Keratinocyte (primary cell): ENCODE measurements at regions not wholly inside any gene's neighbourhood (a gene's known extent, or its start where the extent isn't known, plus 50 kb on each side); places are given as distances from the start of the nearest gene placed in this dataset.

Source experiments
- DNase-seq: peaks from one replicate; pipeline ENCODE4 v3.0.0-alpha.2; 2011; ENCODE audit warnings: low read depth, missing footprints, low spot score
- FAIRE-seq: peaks from 2 replicates; lab custom pipeline; 2011; peaks lifted over from hg19 to GRCh38; lab: Jason Lieb, UNC
- H2AFZ ChIP-seq: 2 replicates; pipeline ENCODE4 v1.6.0; 2012; ENCODE audit warnings: low read length, control low read depth, inconsistent platforms; ENCODE audit not compliant: control insufficient read depth
- H3K27ac ChIP-seq: 2 replicates; pipeline ENCODE4 v1.5.1; 2011; ENCODE audit warnings: low read length; ENCODE audit not compliant: control insufficient read depth, insufficient read depth
- H3K27me3 ChIP-seq: 3 replicates; pipeline ENCODE4 v1.6.0; 2011; ENCODE audit warnings: low read length; ENCODE audit not compliant: control insufficient read depth, insufficient read depth; ENCODE audit errors: extremely low read depth
- H3K36me3 ChIP-seq, 2 experiments: 2 replicates in 1 of 2; 3 replicates in 1 of 2; pipeline ENCODE4 v1.5.1; 2011; ENCODE audit warnings: low read length in 2 of 2, mild to moderate bottlenecking in 1 of 2; ENCODE audit not compliant: control insufficient read depth in 2 of 2, insufficient read depth in 2 of 2; ENCODE audit errors: extremely low read depth in 1 of 2
- H3K4me1 ChIP-seq: 3 replicates; pipeline ENCODE4 v1.5.1; 2011; ENCODE audit warnings: low read length; ENCODE audit not compliant: control insufficient read depth, insufficient read depth; ENCODE audit errors: extremely low read depth
- H3K4me2 ChIP-seq: 3 replicates; pipeline ENCODE4 v1.6.0; 2011; ENCODE audit warnings: low read depth, low read length; ENCODE audit not compliant: control insufficient read depth, insufficient read depth; ENCODE audit errors: extremely low read depth
- H3K4me3 ChIP-seq, 3 experiments: fragments of 200-600 bp in 1 of 3; sonication (generic) in 1 of 3; 2 replicates in 2 of 3; 3 replicates in 1 of 3; pipeline ENCODE4 v1.5.1; 2011 to 2016; ENCODE audit warnings: low read length in 3 of 3, mild to moderate bottlenecking in 3 of 3, control low read depth in 2 of 3, inconsistent platforms in 1 of 3, low read depth in 1 of 3, mixed read lengths in 1 of 3, mixed run types in 1 of 3, moderate library complexity in 1 of 3; ENCODE audit not compliant: control insufficient read depth in 2 of 3, insufficient read depth in 2 of 3; ENCODE audit errors: extremely low read depth in 1 of 3
- H3K79me2 ChIP-seq: 2 replicates; pipeline ENCODE4 v1.6.0; 2012; ENCODE audit warnings: low read length; ENCODE audit not compliant: control insufficient read depth, insufficient read depth
- H3K9ac ChIP-seq: 3 replicates; pipeline ENCODE4 v1.6.0; 2011; ENCODE audit warnings: low read length; ENCODE audit not compliant: control insufficient read depth, insufficient read depth; ENCODE audit errors: extremely low read depth
- H3K9me1 ChIP-seq: 3 replicates; pipeline ENCODE4 v1.6.0; 2011; ENCODE audit warnings: low read length; ENCODE audit not compliant: control insufficient read depth, insufficient read depth; ENCODE audit errors: extremely low read depth
- H3K9me3 ChIP-seq: 2 replicates; pipeline ENCODE4 v1.5.1; 2012; ENCODE audit warnings: low read depth, low read length; ENCODE audit not compliant: control insufficient read depth
- H4K20me1 ChIP-seq: 3 replicates; pipeline ENCODE4 v1.6.0; 2011; ENCODE audit warnings: low read length; ENCODE audit not compliant: control insufficient read depth, insufficient read depth; ENCODE audit errors: extremely low read depth
- CTCF ChIP-seq, 3 experiments: IDR thresholded peaks in 1 of 3; conservative IDR thresholded peaks in 1 of 3; optimal IDR thresholded peaks in 1 of 3; 2 replicates in 2 of 3; 3 replicates in 1 of 3; pipeline versions ENCODE3 to v1.5.1; 2011; ENCODE audit warnings: low read length in 3 of 3, mild to moderate bottlenecking in 3 of 3, moderate library complexity in 2 of 3, control low read depth in 1 of 3, inconsistent platforms in 1 of 3; ENCODE audit not compliant: insufficient read depth in 2 of 3; ENCODE audit errors: extremely low read depth in 1 of 3
- EZH2 ChIP-seq: IDR thresholded peaks from one replicate; pipeline ENCODE4 v1.6.1; 2012; ENCODE audit warnings: inconsistent platforms, mild to moderate bottlenecking, low read length, moderate library complexity
- dilution Hi-C: fragments of 300-500 bp; cut with MboI; formaldehyde crosslinking; loops from one replicate; pipeline ENCODE4 v1.7.0; 2020; ENCODE audit warnings: low sequenced_read_pairs; ENCODE audit not compliant: extremely low pct_ligation_motif_present

GRCh38 chr3:190173426-190173825 is 52.7 kb upstream of the P3H2 start:
- Histone ChIP-seq H3K27ac (peak overlapping the region; percentile 36), H3K4me1 (peaks cover 25% of the 10 kb centered on the region), H3K9me3 (no peaks in the 10 kb centered on the region), H4K20me1 (no peaks in the 10 kb centered on the region), H3K36me3 (no peaks in the 10 kb centered on the region), H3K9me1 (no peaks in the 10 kb centered on the region), H2AFZ (no peak overlapping the region), H3K27me3 (no peaks in the 10 kb centered on the region), H3K79me2 (no peaks in the 10 kb centered on the region), H3K4me3 (no peak overlapping the region), H3K9ac (no peak overlapping the region), H3K4me2 (no peak overlapping the region)
- TF ChIP-seq EZH2 (no peak), CTCF (optimal IDR thresholded peaks at IDR 0.05 in 1 of 3, IDR thresholded peaks at IDR 0.05 in 1 of 3, conservative IDR thresholded peaks at IDR 0.05 in 1 of 3; ENCODE audit: extremely low read depth in 1 of 3, insufficient read depth in 2 of 3, low read length in 3 of 3) (no peak)
- FAIRE-seq (no peak), DNase-seq (no peak)
- dilution Hi-C loops = no loop called here

- no peaks in the 10 kb centered on the region for H3K9me1 ChIP-seq
- TF ChIP-seq EZH2 (no peak), CTCF (optimal IDR thresholded peaks at IDR 0.05 in 1 of 3, IDR thresholded peaks at IDR 0.05 in 1 of 3, conservative IDR thresholded peaks at IDR 0.05 in 1 of 3; ENCODE audit: extremely low read depth in 1 of 3, insufficient read depth in 2 of 3, low read length in 3 of 3) (no peak)
- peak overlapping the region; percentile 61 for H2AFZ ChIP-seq
- no peaks in the 10 kb centered on the region for H3K36me3 ChIP-seq
- H3K9me3 ChIP-seq = no peaks in the 10 kb centered on the region
- H3K4me1 ChIP-seq = peaks cover 22% of the 10 kb centered on the region
- H3K4me3 ChIP-seq = no peak overlapping the region
- H3K9ac ChIP-seq = no peak overlapping the region
- H4K20me1 ChIP-seq = no peaks in the 10 kb centered on the region
- H3K4me2 ChIP-seq = peak overlapping the region; percentile 50
- dilution Hi-C loops = no loop called here
- DNase-seq = no peak
- peak; percentile 70 for FAIRE-seq
- H3K27ac ChIP-seq = peak overlapping the region; percentile 36
- no peaks in the 10 kb centered on the region for H3K79me2 ChIP-seq
- H3K27me3 ChIP-seq = no peaks in the 10 kb centered on the region
Measured at GRCh38 chr3:190172751-190173150, 52.1 kb upstream of the P3H2 start.
